ENCODE measurements at regions not wholly inside any gene's neighbourhood (a gene's known extent, or its start where the extent isn't known, plus 50 kb on each side); places are given as distances from the start of the nearest gene placed in this dataset.

GRCh38 chr5:159827861-159828260 is 88.4 kb upstream of the ADRA1B start:
- no TSS peak for BruUV-seq (replicated peaks)

More at GRCh38 chr5:159827861-159828260, 88.4 kb upstream of the ADRA1B start:
- intact Hi-C loops (cut with micrococcal nuclease; ENCODE audit: unreplicated experiment) = no loop called here
- ChIA-PET CTCF (no interaction called here), POLR2A (no interaction called here), RAD21 (ENCODE audit: unreplicated experiment) (no interaction called here), SMC1A (ENCODE audit: uncharacterized antibody, unreplicated experiment) (no interaction called here)
- no peaks in the 10 kb centered on the region for H3K36me3 ChIP-seq (ENCODE audit: control insufficient read depth in 2 of 2, insufficient read depth in 2 of 2, low read length in 1 of 2)
- H3K79me2 ChIP-seq (ENCODE audit: control insufficient read depth, insufficient read depth, low read length) = no peaks in the 10 kb centered on the region
- TF ChIP-seq HDAC2 (IDR thresholded peaks at IDR 0.05) (no peak), CEBPZ (IDR thresholded peaks at IDR 0.05; ENCODE audit: low read depth, low read length) (no peak), JUNB (IDR thresholded peaks at IDR 0.05) (no peak), NKRF (conservative IDR thresholded peaks at IDR 0.05) (no peak), BMI1 (IDR thresholded peaks at IDR 0.05; ENCODE audit: borderline replicate concordance) (no peak), MXI1 (IDR thresholded peaks at IDR 0.05; ENCODE audit: low read depth, low read length) (no peak), DPF2 (IDR thresholded peaks at IDR 0.05) (no peak), HDGF (IDR thresholded peaks at IDR 0.05) (no peak), KDM1A (IDR thresholded peaks at IDR 0.05; ENCODE audit: borderline replicate concordance) (no peak), RAD21 (IDR thresholded peaks at IDR 0.05; ENCODE audit: insufficient read depth, low read depth, low read length) (no peak)
- H3K27ac ChIP-seq (ENCODE audit: control insufficient read depth, insufficient read depth) = no peak overlapping the region
- H3K4me2 ChIP-seq (ENCODE audit: control insufficient read depth, insufficient read depth) = no peak overlapping the region
- no peak for FAIRE-seq
- H4K20me1 ChIP-seq (ENCODE audit: control insufficient read depth, insufficient read depth) = no peaks in the 10 kb centered on the region
- H3K27me3 ChIP-seq (replicated peaks in 1 of 2; ENCODE audit: control insufficient read depth in 2 of 2, insufficient read depth in 2 of 2, low read length in 1 of 2) = no peaks in the 10 kb centered on the region
- DNase-seq (ENCODE audit: low read depth, low spot score) = no peak
- WGBS (ENCODE audit: insufficient coverage, insufficient replicate concordance, low lambda C conversion rate, missing lambda C conversion rate) = 83% methylated on average over 4 of the region's 4 CpGs
- peaks cover 11% of the 10 kb centered on the region for H3K4me1 ChIP-seq (ENCODE audit: control insufficient read depth, insufficient read depth, low read length)
- H3K9me3 ChIP-seq (replicated peaks; ENCODE audit: control insufficient read depth, insufficient read depth, low read length) = no peaks in the 10 kb centered on the region
- no peak overlapping the region for H3K9ac ChIP-seq (ENCODE audit: control insufficient read depth, insufficient read depth, low read length)
- H3K4me3 ChIP-seq = no peak overlapping the region
- ATAC-seq = no peak
- in situ Hi-C loops (cut with MboI) = no loop called here
- H2AFZ ChIP-seq (ENCODE audit: control insufficient read depth, low read depth, low read length) = no peak overlapping the region

All from GM12878 (cell line).